CD4-positive, alpha-beta T cell treated with Interleukin-4 for 4 hours (primary cell): ENCODE measurements at regions not wholly inside any gene's neighbourhood (a gene's known extent, or its start where the extent isn't known, plus 50 kb on each side); places are given as distances from the start of the nearest gene placed in this dataset.
"Not testable (repeated sequence)": the region's sequence is repeated elsewhere in the genome, so short reads cannot be mapped to it uniquely, and the experiment has no call there.

Source experiments
- DNase-seq: peaks from one replicate; pipeline ENCODE4 v3.0.0-alpha.2; 2020

- no peak for DNase-seq
These were observed 368.2 kb upstream of the CITED2 start for GRCh38 chr6:139742671-139743070.

GRCh38 chr6:139738801-139739455 lies 364.5 kb upstream of the CITED2 start:
- no peak for DNase-seq

- no peak for DNase-seq
These were observed 362.0 kb upstream of the CITED2 start for GRCh38 chr6:139736325-139736906.

GRCh38 chr6:139732451-139732850 lies 358.0 kb upstream of the CITED2 start:
- no peak for DNase-seq

- DNase-seq, result no peak
These were observed 356.0 kb upstream of the CITED2 start for GRCh38 chr6:139730340-139730974.

GRCh38 chr6:139728876-139729427 lies 354.5 kb upstream of the CITED2 start:
- no peak for DNase-seq

- DNase-seq, result not testable (repeated sequence)
These were observed 351.8 kb upstream of the CITED2 start for GRCh38 chr6:139726272-139726671.

- no peak for DNase-seq
These were observed 348.1 kb upstream of the CITED2 start for GRCh38 chr6:139722530-139722929.

- DNase-seq, result no peak
These were observed 347.5 kb upstream of the CITED2 start for GRCh38 chr6:139721954-139722353.

- DNase-seq, result no peak
These were observed 339.6 kb upstream of the CITED2 start for GRCh38 chr6:139713900-139714506.

- no peak for DNase-seq
These were observed 339.0 kb upstream of the CITED2 start for GRCh38 chr6:139713424-139713823.

- DNase-seq, result no peak
These were observed 338.4 kb upstream of the CITED2 start for GRCh38 chr6:139712830-139713229.

- DNase-seq, result no peak
These were observed 337.5 kb upstream of the CITED2 start for GRCh38 chr6:139711804-139712585.

- no peak for DNase-seq
These were observed 336.1 kb upstream of the CITED2 start for GRCh38 chr6:139710556-139710955.

GRCh38 chr6:139708337-139709199 lies 334.1 kb upstream of the CITED2 start:
- no peak for DNase-seq

GRCh38 chr6:139706912-139707311 lies 332.5 kb upstream of the CITED2 start:
- DNase-seq, result no peak

GRCh38 chr6:139705284-139705683 lies 330.8 kb upstream of the CITED2 start:
- no peak for DNase-seq

- DNase-seq, result no peak
These were observed 329.3 kb upstream of the CITED2 start for GRCh38 chr6:139703780-139704179.

GRCh38 chr6:139702706-139703105 lies 328.3 kb upstream of the CITED2 start:
- no peak for DNase-seq

GRCh38 chr6:139701695-139702094 lies 327.2 kb upstream of the CITED2 start:
- DNase-seq, result no peak

GRCh38 chr6:139701003-139701402 lies 326.6 kb upstream of the CITED2 start:
- no peak for DNase-seq

GRCh38 chr6:139699911-139700310 lies 325.5 kb upstream of the CITED2 start:
- no peak for DNase-seq
